HCT116 (cell line): ENCODE measurements at regions not wholly inside any gene's neighbourhood (a gene's known extent, or its start where the extent isn't known, plus 50 kb on each side); places are given as distances from the start of the nearest gene placed in this dataset.

Experiments
- ATAC-seq: fragments of 200-7000 bp; cut with Tn5 transposase; 2 replicates; pipeline ENCODE4 v1.9.1; 2020; ENCODE audit warnings: mild to moderate bottlenecking, moderate library complexity
- BruUV-seq: library from RNA; stranded (reverse); fragments of 400-500 nt; replicated peaks from 2 replicates; lab custom pipeline; 2021; lab: Mats Ljungman, UMichigan
- CTCF ChIA-PET: fragments of 300-600 bp; sonication (Branson Sonifier 250); formaldehyde crosslinking; loops from one replicate; lab custom pipeline; 2021; ENCODE audit warnings: antibody characterized with exemption; lab: Charles Lee
- POLR2A ChIA-PET: fragments of 300-600, 350-600 bp; sonication (Branson Sonifier 250); formaldehyde crosslinking; loops from one replicate; lab custom pipeline; 2021; ENCODE audit warnings: antibody characterized with exemption; lab: Charles Lee
- RAD21 ChIA-PET, 2 experiments: fragments of 300-600 bp; sonication (Branson Sonifier 250); formaldehyde crosslinking; loops; one replicate each; lab custom pipeline; 2023; ENCODE audit warnings: low total read pairs in 2 of 2; ENCODE audit not compliant: uncharacterized antibody in 2 of 2, unreplicated experiment in 2 of 2, low non-redundant PET in 1 of 2; lab: Charles Lee
- DNase-seq: peaks from one replicate; pipeline ENCODE4 v3.0.0-alpha.2; 2010; ENCODE audit warnings: low read depth, low spot score
- H2AFZ ChIP-seq: fragments of 200-600 bp; shearing (Covaris generic), sonication (generic); 2 replicates; pipeline ENCODE4 v1.6.1; 2017; ENCODE audit warnings: low read depth, mixed run types, mixed read lengths, antibody characterized with exemption, low read length; ENCODE audit not compliant: poor library complexity, severe bottlenecking
- H3K27ac ChIP-seq: 2 replicates; pipeline ENCODE4 v1.5.1; 2012; ENCODE audit warnings: low read depth, low read length
- H3K27me3 ChIP-seq: fragments of 200-600 bp; sonication (generic); 2 replicates; pipeline ENCODE4 v1.6.1; 2016; ENCODE audit warnings: mixed run types, low read length, mixed read lengths; ENCODE audit not compliant: insufficient read depth
- H3K36me3 ChIP-seq, 2 experiments: fragments of 200-500 bp in 1 of 2; fragments of 200-600 bp in 1 of 2; sonication (Bioruptor generic) in 1 of 2; sonication (generic) in 1 of 2; 2 replicates each; pipeline versions ENCODE4 v1.5.1 to v1.6.1; 2014 to 2016; ENCODE audit warnings: low read length in 2 of 2, inconsistent platforms in 1 of 2, mixed read lengths in 1 of 2, mixed run types in 1 of 2; ENCODE audit not compliant: insufficient read depth in 2 of 2, control insufficient read depth in 1 of 2
- H3K4me1 ChIP-seq, 2 experiments: fragments of 200-600 bp in 1 of 2; sonication (generic) in 1 of 2; 2 replicates each; pipeline versions ENCODE4 v1.5.1 to v1.6.1; 2012 to 2017; ENCODE audit warnings: low read length in 2 of 2, inconsistent platforms in 1 of 2, mild to moderate bottlenecking in 1 of 2, mixed read lengths in 1 of 2, mixed run types in 1 of 2, moderate library complexity in 1 of 2; ENCODE audit not compliant: insufficient read depth in 2 of 2, control insufficient read depth in 1 of 2
- H3K4me2 ChIP-seq: fragments of 200-600 bp; sonication (generic); 2 replicates; pipeline ENCODE4 v1.6.1; 2017; ENCODE audit warnings: mixed run types, low read length, mixed read lengths
- H3K4me3 ChIP-seq, 2 experiments: fragments of 200-600 bp in 1 of 2; sonication (generic) in 1 of 2; replicated peaks in 1 of 2; 2 replicates each; pipeline ENCODE4 v1.5.1; 2011 to 2016; ENCODE audit warnings: low read length in 2 of 2, control low read depth in 1 of 2, low read depth in 1 of 2, mild to moderate bottlenecking in 1 of 2, mixed read lengths in 1 of 2, mixed run types in 1 of 2
- H3K79me2 ChIP-seq: fragments of 200-600 bp; sonication (generic); 2 replicates; pipeline ENCODE4 v1.6.1; 2017; ENCODE audit warnings: mild to moderate bottlenecking, mixed run types, low read length, moderate library complexity, mixed read lengths; ENCODE audit not compliant: insufficient read depth
- H3K9ac ChIP-seq: fragments of 200-600 bp; sonication (generic); 2 replicates; pipeline ENCODE4 v1.6.1; 2016; ENCODE audit warnings: low read length, mixed read lengths
- H3K9me2 ChIP-seq: fragments of 200-600 bp; sonication (generic), shearing (Covaris generic); 2 replicates; pipeline ENCODE4 v1.6.1; 2017; ENCODE audit warnings: mixed run types, mild to moderate bottlenecking, moderate library complexity; ENCODE audit not compliant: insufficient read depth
- H3K9me3 ChIP-seq, 2 experiments: fragments of 200-500 bp in 1 of 2; fragments of 200-600 bp in 1 of 2; sonication (Bioruptor generic) in 1 of 2; sonication (generic) in 1 of 2; 2 replicates each; pipeline ENCODE4 v1.6.1; 2014 to 2017; ENCODE audit warnings: low read length in 2 of 2, mixed read lengths in 2 of 2, inconsistent platforms in 1 of 2, low read depth in 1 of 2, mild to moderate bottlenecking in 1 of 2, mixed run types in 1 of 2, moderate library complexity in 1 of 2; ENCODE audit not compliant: control insufficient read depth in 1 of 2, insufficient read depth in 1 of 2
- H4K20me1 ChIP-seq: fragments of 200-600 bp; sonication (generic), shearing (Covaris generic); 2 replicates; pipeline ENCODE4 v1.6.1; 2017; ENCODE audit warnings: mixed run types, mild to moderate bottlenecking, moderate library complexity; ENCODE audit not compliant: insufficient read depth
- ATF3 ChIP-seq: IDR thresholded peaks from 2 replicates; pipeline ENCODE4 v1.6.1; 2012
- EGR1 ChIP-seq: IDR thresholded peaks from 2 replicates; pipeline ENCODE4 v1.6.1; 2012; ENCODE audit warnings: low read depth
- ELF1 ChIP-seq: IDR thresholded peaks from 2 replicates; pipeline ENCODE4 v1.6.1; 2012; ENCODE audit warnings: low read depth, borderline replicate concordance
- EZH2 ChIP-seq: fragments of 200-600 bp; sonication (generic); IDR thresholded peaks from 2 replicates; pipeline ENCODE4 v1.6.1; 2017; ENCODE audit warnings: antibody characterized with exemption, mixed run types
- FOSL1 ChIP-seq: IDR thresholded peaks from 2 replicates; pipeline ENCODE4 v1.6.1; 2012; ENCODE audit warnings: low read depth
- RAD21 ChIP-seq: IDR thresholded peaks from 2 replicates; pipeline ENCODE4 v1.6.1; 2012; ENCODE audit warnings: low read depth, mild to moderate bottlenecking
- SIN3A ChIP-seq: IDR thresholded peaks from 2 replicates; pipeline ENCODE4 v1.6.1; 2012; ENCODE audit warnings: low read depth
- SP1 ChIP-seq: IDR thresholded peaks from 2 replicates; pipeline ENCODE4 v1.6.1; 2012; ENCODE audit warnings: low read depth
- SRF ChIP-seq: IDR thresholded peaks from 2 replicates; pipeline ENCODE4 v1.6.1; 2012; ENCODE audit warnings: low read depth
- YY1 ChIP-seq: IDR thresholded peaks from 2 replicates; pipeline ENCODE4 v1.6.1; 2011; ENCODE audit warnings: low read length, low read depth, moderate library complexity, mild to moderate bottlenecking; ENCODE audit not compliant: insufficient replicate concordance; ENCODE audit errors: extremely low read depth
- ZFX ChIP-seq: fragments of 450-650 bp; IDR thresholded peaks from 2 replicates; pipeline ENCODE4 v1.6.1; 2017
- intact Hi-C: fragments of 100-400 bp; cut with micrococcal nuclease; formaldehyde crosslinking; loops from 2 replicates; pipeline ENCODE4 v1.10.0; 2022
- TF ChIP-seq, protein P1 (sequence below), 3 experiments: fragments of 200-600 bp in 1 of 3; sonication (generic) in 1 of 3; IDR thresholded peaks in 2 of 3; conservative IDR thresholded peaks in 1 of 3; 2 replicates each; pipeline ENCODE4 v1.5.1; 2012 to 2017; ENCODE audit warnings: low read depth in 2 of 3, low read length in 2 of 3, antibody characterized with exemption in 1 of 3, borderline replicate concordance in 1 of 3, control low read depth in 1 of 3, mild to moderate bottlenecking in 1 of 3, mixed read lengths in 1 of 3, mixed run types in 1 of 3, moderate library complexity in 1 of 3; ENCODE audit not compliant: insufficient read depth in 1 of 3
- TF ChIP-seq, protein P2 (sequence below): IDR thresholded peaks from 2 replicates; pipeline ENCODE4 v1.6.1; 2012

DNA sequence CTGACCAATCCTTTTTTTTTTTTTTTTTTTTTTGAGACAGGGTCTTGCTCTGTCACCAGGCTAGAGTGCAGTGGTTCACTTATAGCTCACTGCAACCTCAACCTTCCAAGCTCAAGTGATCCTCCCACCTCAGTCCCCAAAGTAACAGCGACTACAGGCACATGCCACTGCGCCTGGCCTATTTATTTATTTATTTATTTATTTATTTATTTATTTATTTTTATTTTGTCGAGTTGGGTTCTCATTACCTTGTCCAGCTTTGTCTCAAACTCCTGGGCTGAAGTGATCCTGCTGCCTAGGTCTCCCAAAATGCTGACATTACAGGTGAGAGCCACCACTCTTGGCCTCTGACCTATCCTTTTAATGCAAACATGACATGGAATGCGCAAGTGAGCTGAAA lies 124.4 kb downstream of the GXYLT1 start:
- intact Hi-C loops, result no loop called here
- POLR2A ChIA-PET, result no interaction called here
- no peaks in the 10 kb centered on the region for H3K79me2 ChIP-seq
- H3K4me1 ChIP-seq, result peaks cover 0 to 3% of the 10 kb centered on the region in 2 experiments; a peak in 1 of 4 replicates
- ATAC-seq (no peak), DNase-seq (no peak)
- BruUV-seq, result no TSS peak
- RAD21 ChIA-PET, result no interaction called here
- no peaks in the 10 kb centered on the region for H3K9me3 ChIP-seq
- H3K4me3 ChIP-seq, result no peak overlapping the region
- no peaks in the 10 kb centered on the region for H3K27me3 ChIP-seq
- no peaks in the 10 kb centered on the region for H3K36me3 ChIP-seq
- H3K9me2 ChIP-seq, result no peaks in the 10 kb centered on the region
- no peak overlapping the region for H2AFZ ChIP-seq
- CTCF ChIA-PET, result no interaction called here
- no peak overlapping the region for H3K27ac ChIP-seq
- TF ChIP-seq ELF1 (no peak), SP1 (no peak), ATF3 (no peak), FOSL1 (no peak), SRF (no peak), ZFX (no peak), SIN3A (no peak), EGR1 (no peak), EZH2 (no peak), YY1 (no peak), RAD21 (no peak)
- TF ChIP-seq, protein P1, sequence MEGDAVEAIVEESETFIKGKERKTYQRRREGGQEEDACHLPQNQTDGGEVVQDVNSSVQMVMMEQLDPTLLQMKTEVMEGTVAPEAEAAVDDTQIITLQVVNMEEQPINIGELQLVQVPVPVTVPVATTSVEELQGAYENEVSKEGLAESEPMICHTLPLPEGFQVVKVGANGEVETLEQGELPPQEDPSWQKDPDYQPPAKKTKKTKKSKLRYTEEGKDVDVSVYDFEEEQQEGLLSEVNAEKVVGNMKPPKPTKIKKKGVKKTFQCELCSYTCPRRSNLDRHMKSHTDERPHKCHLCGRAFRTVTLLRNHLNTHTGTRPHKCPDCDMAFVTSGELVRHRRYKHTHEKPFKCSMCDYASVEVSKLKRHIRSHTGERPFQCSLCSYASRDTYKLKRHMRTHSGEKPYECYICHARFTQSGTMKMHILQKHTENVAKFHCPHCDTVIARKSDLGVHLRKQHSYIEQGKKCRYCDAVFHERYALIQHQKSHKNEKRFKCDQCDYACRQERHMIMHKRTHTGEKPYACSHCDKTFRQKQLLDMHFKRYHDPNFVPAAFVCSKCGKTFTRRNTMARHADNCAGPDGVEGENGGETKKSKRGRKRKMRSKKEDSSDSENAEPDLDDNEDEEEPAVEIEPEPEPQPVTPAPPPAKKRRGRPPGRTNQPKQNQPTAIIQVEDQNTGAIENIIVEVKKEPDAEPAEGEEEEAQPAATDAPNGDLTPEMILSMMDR (IDR thresholded peaks at IDR 0.05 in 2 of 3, conservative IDR thresholded peaks at IDR 0.05 in 1 of 3; ENCODE audit: borderline replicate concordance in 1 of 3, insufficient read depth in 1 of 3, low read depth in 2 of 3, low read length in 2 of 3), result no peak
- TF ChIP-seq, protein P2, sequence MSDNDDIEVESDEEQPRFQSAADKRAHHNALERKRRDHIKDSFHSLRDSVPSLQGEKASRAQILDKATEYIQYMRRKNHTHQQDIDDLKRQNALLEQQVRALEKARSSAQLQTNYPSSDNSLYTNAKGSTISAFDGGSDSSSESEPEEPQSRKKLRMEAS, result no peak
- H4K20me1 ChIP-seq, result no peaks in the 10 kb centered on the region
- H3K4me2 ChIP-seq, result no peak overlapping the region
- H3K9ac ChIP-seq, result no peak overlapping the region
